22Rv1 (cell line): ENCODE measurements at regions not wholly inside any gene's neighbourhood (a gene's known extent, or its start where the extent isn't known, plus 50 kb on each side); places are given as distances from the start of the nearest gene placed in this dataset.
"Not testable (repeated sequence)": the region's sequence is repeated elsewhere in the genome, so short reads cannot be mapped to it uniquely, and the experiment has no call there.

Experiments
- H3K27ac ChIP-seq: fragments of 450-650 bp; 2 replicates; pipeline ENCODE4 v1.5.1; 2017
- CTCF ChIP-seq: fragments of 450-650 bp; IDR thresholded peaks from 2 replicates; pipeline ENCODE4 v1.5.1; 2017; ENCODE audit warnings: mild to moderate bottlenecking
- ZFX ChIP-seq: fragments of 450-650 bp; IDR thresholded peaks from 2 replicates; pipeline ENCODE4 v1.6.1; 2017; ENCODE audit warnings: antibody characterized with exemption, borderline replicate concordance

- no peak for TF ChIP-seq ZFX
- no peak for TF ChIP-seq CTCF
- no peak overlapping the region for H3K27ac ChIP-seq
Measured at GRCh38 chr7:148495605-148496004, 95.0 kb upstream of the C7orf33 start.

GRCh38 chr7:148500978-148501377 is 89.6 kb upstream of the C7orf33 start:
- H3K27ac ChIP-seq, result no peak overlapping the region
- TF ChIP-seq CTCF (no peak), ZFX (no peak)

GRCh38 chr7:148503900-148504487 is 86.6 kb upstream of the C7orf33 start:
- H3K27ac ChIP-seq, result no peak overlapping the region
- TF ChIP-seq ZFX (no peak), CTCF (peak; percentile 95)

GRCh38 chr7:148505645-148506375 is 84.8 kb upstream of the C7orf33 start:
- H3K27ac ChIP-seq, result no peak overlapping the region
- TF ChIP-seq CTCF (no peak), ZFX (no peak)

- not testable (repeated sequence) for H3K27ac ChIP-seq
Measured at GRCh38 chr7:148507064-148507573, 83.4 kb upstream of the C7orf33 start.

- no peak overlapping the region for H3K27ac ChIP-seq
- TF ChIP-seq CTCF, result no peak
- TF ChIP-seq ZFX, result no peak
Measured at GRCh38 chr7:148507787-148508186, 82.8 kb upstream of the C7orf33 start.

- no peak overlapping the region for H3K27ac ChIP-seq
- no peak for TF ChIP-seq CTCF
- TF ChIP-seq ZFX, result no peak
Measured at GRCh38 chr7:148514236-148514635, 76.3 kb upstream of the C7orf33 start.
